Activated naive CD8-positive, alpha-beta T cell treated with anti-CD3 and anti-CD28 coated beads for 36 hours (primary cell): ENCODE measurements at regions not wholly inside any gene's neighbourhood (a gene's known extent, or its start where the extent isn't known, plus 50 kb on each side); places are given as distances from the start of the nearest gene placed in this dataset.

Source experiments
- DNase-seq: peaks from one replicate; pipeline ENCODE4 v3.0.0; 2021
- H3K27ac Mint-ChIP-seq: one replicate; pipeline ENCODE4 v1.8.0; 2022; ENCODE audit warnings: mild to moderate bottlenecking, moderate library complexity, mixed read lengths
- H3K27me3 Mint-ChIP-seq: one replicate; pipeline ENCODE4 v1.8.0; 2022; ENCODE audit warnings: mild to moderate bottlenecking, mixed read lengths
- H3K36me3 Mint-ChIP-seq: one replicate; pipeline ENCODE4 v1.8.0; 2021; ENCODE audit warnings: mild to moderate bottlenecking, mixed read lengths
- H3K4me1 Mint-ChIP-seq: one replicate; pipeline ENCODE4 v1.8.0; 2021; ENCODE audit warnings: mixed read lengths
- H3K4me3 Mint-ChIP-seq: one replicate; pipeline ENCODE4 v1.8.0; 2022; ENCODE audit warnings: mild to moderate bottlenecking, moderate library complexity, mixed read lengths
- H3K9me3 Mint-ChIP-seq: one replicate; pipeline ENCODE4 v1.8.0; 2022; ENCODE audit warnings: mixed read lengths

DNA sequence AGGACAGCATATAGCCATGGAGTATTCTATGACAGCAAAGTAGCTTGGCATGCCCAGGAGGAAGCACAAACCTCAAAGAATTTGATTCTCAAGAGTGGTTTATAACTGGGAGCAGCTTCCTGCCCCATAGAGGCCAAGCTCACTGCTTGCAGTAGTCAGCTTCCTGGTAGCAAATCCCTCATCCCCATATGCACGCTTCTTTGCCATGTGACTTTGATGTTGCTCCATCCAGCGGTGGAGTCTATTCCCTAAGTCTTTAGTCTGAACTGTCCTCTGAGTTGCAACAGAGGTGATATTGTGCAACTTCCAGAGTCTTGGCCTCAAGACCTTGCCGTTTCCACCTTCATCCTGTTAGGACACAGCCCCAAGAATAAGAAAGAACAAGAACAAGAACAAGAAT is 996.8 kb upstream of the TMEM132C start:
- Mint-ChIP-seq H3K4me1 (no peaks in the 10 kb centered on the region), H3K9me3 (no peaks in the 10 kb centered on the region), H3K4me3 (no peak overlapping the region), H3K36me3 (no peaks in the 10 kb centered on the region), H3K27ac (no peak overlapping the region), H3K27me3 (peaks cover 9% of the 10 kb centered on the region)
- no peak for DNase-seq

DNA sequence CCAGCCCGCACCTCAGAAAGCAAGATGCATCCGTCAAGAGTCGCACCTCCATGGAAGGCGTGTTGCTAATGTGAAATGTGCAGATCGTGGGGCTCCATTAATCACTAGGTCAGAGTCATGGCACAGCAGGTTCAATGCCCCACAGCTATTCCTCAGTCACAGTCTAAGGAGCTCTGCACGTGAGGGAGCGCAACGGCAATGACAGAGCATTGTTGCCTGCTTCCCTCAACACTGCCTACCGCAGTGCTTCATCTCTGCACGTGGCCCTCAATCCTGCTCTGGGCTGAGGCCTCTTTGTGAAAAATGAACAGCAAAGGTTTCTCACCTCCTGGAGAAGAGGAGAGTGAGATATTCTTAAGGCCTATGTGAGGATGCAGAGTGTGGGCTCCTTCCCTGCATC is 995.2 kb upstream of the TMEM132C start:
- no peaks in the 10 kb centered on the region for H3K4me1 Mint-ChIP-seq
- H3K27me3 Mint-ChIP-seq: peaks cover 9% of the 10 kb centered on the region
- no peaks in the 10 kb centered on the region for H3K9me3 Mint-ChIP-seq
- no peak overlapping the region for H3K4me3 Mint-ChIP-seq
- H3K36me3 Mint-ChIP-seq: no peaks in the 10 kb centered on the region
- no peak for DNase-seq
- no peak overlapping the region for H3K27ac Mint-ChIP-seq

DNA sequence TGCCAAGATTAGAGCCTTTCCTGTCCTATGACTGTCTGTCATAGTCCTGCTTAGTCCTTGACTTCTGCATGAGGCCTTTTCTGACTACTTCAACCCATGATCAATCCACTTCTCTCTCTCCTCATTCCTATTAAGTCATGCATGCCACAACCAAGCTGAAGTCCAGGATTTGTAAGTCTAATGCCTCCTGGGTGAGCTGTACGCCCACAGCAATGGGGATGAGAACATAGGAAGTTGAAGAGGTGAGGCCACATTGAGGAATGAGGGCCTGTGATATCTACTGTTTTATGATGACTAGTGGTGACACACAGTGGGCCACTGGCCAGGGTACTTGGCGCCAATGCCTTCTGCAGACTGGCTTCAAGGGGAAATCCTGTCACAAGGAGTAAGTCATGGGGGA is 994.1 kb upstream of the TMEM132C start:
- Mint-ChIP-seq H3K4me3 (no peak overlapping the region), H3K36me3 (no peaks in the 10 kb centered on the region)

DNA sequence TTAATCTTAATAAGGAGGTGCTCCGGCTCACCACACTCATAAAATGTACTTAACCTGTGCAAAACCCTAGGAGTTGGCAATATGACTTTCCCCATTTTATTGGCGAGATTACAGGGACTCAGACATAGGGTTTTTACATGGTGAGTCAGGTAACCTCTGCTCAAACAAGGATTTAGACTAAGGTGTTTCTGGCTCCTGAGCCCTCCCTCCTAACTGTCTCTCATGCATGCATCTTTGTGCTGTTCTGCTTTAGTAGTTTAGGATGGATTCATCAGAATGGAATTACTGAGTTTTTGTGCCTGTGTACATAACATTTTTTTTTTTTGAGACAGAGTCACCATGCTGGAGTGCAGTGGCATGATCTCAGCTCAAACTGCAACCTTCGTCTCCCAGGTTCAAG is 993.3 kb upstream of the TMEM132C start:
- H3K4me3 Mint-ChIP-seq: no peak overlapping the region
- H3K4me1 Mint-ChIP-seq: peaks cover 4% of the 10 kb centered on the region

More for the DNA sequence above, 994.1 kb upstream of the TMEM132C start:
- H3K27ac Mint-ChIP-seq: no peak overlapping the region
- peaks cover 12% of the 10 kb centered on the region for H3K27me3 Mint-ChIP-seq
- DNase-seq: no peak
- peaks cover 1% of the 10 kb centered on the region for H3K4me1 Mint-ChIP-seq
- H3K9me3 Mint-ChIP-seq: no peaks in the 10 kb centered on the region

GRCh38 chr12:127275416-127275815 is 991.6 kb upstream of the TMEM132C start:
- no peak overlapping the region for H3K27ac Mint-ChIP-seq
- H3K4me1 Mint-ChIP-seq: peaks cover 4% of the 10 kb centered on the region
- no peak overlapping the region for H3K4me3 Mint-ChIP-seq
- H3K27me3 Mint-ChIP-seq: peaks cover 33% of the 10 kb centered on the region
- no peaks in the 10 kb centered on the region for H3K36me3 Mint-ChIP-seq
- no peaks in the 10 kb centered on the region for H3K9me3 Mint-ChIP-seq
- no peak for DNase-seq

More for the DNA sequence above, 993.3 kb upstream of the TMEM132C start:
- Mint-ChIP-seq H3K36me3 (no peaks in the 10 kb centered on the region), H3K27me3 (peaks cover 20% of the 10 kb centered on the region), H3K9me3 (no peaks in the 10 kb centered on the region), H3K27ac (no peak overlapping the region)
- no peak for DNase-seq

DNA sequence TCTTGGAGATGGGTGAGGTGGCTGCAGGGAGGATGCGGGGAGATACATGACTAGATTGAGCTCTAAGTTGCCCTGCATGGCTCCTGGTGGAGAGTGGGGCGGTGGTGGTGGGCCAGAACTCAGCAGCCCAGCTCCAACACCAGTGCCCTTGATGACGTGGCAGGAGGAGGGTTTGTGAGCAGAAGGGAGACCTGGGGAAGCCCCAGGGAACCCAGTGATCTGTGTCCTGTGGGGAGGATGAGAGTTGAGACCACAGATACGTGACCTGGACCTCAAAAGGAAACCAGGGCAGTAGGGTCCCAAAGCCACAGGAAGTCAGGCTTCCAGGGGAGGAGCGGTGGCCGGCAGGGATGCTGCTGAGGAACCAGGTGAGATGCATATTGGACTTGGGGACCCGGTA is 989.1 kb upstream of the TMEM132C start:
- no peak for DNase-seq
- Mint-ChIP-seq H3K9me3 (no peaks in the 10 kb centered on the region), H3K27ac (no peak overlapping the region), H3K4me1 (peaks cover 5% of the 10 kb centered on the region), H3K4me3 (no peak overlapping the region), H3K27me3 (peaks cover 40% of the 10 kb centered on the region), H3K36me3 (no peaks in the 10 kb centered on the region)

- H3K4me1 Mint-ChIP-seq: peaks cover 5% of the 10 kb centered on the region
- H3K36me3 Mint-ChIP-seq: no peaks in the 10 kb centered on the region
These were observed 988.6 kb upstream of the TMEM132C start for GRCh38 chr12:127278351-127278750.

DNA sequence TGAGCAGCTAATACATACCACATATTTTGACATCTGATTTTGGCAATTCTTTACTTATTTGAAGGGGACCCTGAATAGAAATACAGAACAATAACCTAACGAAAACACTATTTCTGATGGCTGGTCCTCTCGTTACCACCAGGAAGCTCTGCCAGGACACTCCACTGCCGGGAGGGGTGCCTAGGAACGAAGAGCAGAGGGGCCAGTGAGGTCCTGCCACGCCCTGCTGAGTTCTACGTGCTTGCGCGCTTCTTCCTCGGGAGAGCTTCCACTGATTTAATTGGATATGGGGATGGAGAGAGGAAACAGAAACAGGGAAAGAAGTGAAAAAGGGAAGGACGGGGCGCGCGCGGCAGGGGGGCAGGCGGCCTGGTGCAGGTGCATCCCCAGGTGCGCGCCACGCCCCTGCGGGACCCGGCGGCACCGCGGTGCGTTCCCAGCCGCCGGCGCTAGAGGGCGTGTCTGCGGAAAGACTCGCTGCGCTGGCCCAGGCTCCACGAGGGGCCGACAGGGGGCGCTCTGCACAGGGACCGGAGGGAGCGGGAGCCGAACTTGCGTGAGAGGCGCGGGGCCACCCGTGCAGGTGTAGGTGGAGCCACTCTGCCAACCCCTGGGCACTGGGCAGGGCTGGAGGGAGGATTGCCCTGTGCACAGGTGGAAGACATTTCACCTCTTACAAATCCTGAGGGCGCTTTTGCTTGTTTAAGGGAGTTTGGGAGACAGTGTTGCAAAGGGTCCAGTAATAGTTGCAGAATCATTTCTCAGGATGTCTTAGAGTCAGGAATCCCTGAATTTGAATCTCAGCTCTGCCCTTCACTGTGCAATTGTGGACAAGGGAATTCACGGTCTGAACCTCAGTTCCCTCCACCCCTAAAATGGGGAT is 986.3 kb upstream of the TMEM132C start:
- Mint-ChIP-seq H3K4me3 (no peak overlapping the region), H3K27me3 (peaks cover 36% of the 10 kb centered on the region), H3K9me3 (no peaks in the 10 kb centered on the region), H3K27ac (no peak overlapping the region), H3K36me3 (no peaks in the 10 kb centered on the region), H3K4me1 (peaks cover 7% of the 10 kb centered on the region)
- DNase-seq: peak; percentile 76

More at GRCh38 chr12:127278351-127278750, 988.6 kb upstream of the TMEM132C start:
- Mint-ChIP-seq H3K9me3 (no peaks in the 10 kb centered on the region), H3K27ac (no peak overlapping the region), H3K27me3 (peaks cover 40% of the 10 kb centered on the region), H3K4me3 (no peak overlapping the region)
- no peak for DNase-seq

GRCh38 chr12:127282786-127283565 is 984.0 kb upstream of the TMEM132C start:
- H3K4me1 Mint-ChIP-seq: peaks cover 5% of the 10 kb centered on the region
- H3K36me3 Mint-ChIP-seq: no peaks in the 10 kb centered on the region
- H3K4me3 Mint-ChIP-seq: no peak overlapping the region
- no peak overlapping the region for H3K27ac Mint-ChIP-seq
- H3K27me3 Mint-ChIP-seq: peaks cover 27% of the 10 kb centered on the region
- no peaks in the 10 kb centered on the region for H3K9me3 Mint-ChIP-seq
- DNase-seq: no peak

GRCh38 chr12:127284021-127284420 is 982.9 kb upstream of the TMEM132C start:
- Mint-ChIP-seq H3K4me1 (peaks cover 3% of the 10 kb centered on the region), H3K9me3 (no peaks in the 10 kb centered on the region)

DNA sequence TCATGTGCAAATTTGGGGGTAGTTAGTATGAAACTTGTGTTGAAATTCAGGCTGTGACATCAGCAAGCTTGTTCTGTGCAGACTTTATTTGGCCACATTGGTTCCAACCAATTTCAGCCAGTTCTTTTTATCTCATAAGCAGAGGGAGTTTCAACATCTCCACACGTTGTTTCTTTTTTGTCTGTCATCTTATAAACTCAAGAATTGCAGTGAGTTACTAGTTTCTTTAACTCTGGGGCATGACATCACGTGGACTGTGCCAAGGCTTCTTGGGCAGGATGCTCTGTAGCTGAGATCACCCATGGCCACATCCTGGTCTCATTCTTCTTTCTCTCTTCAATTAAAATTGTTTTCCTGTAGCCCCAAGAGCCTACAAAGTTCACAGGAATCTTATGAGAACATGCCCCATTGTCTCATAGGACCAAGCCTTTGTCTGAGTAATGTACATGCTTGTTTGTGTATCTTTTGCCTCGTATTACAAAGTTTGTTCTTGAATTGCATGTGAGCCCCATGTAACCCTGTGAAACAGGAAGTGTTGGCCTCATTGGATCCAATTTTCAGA is 982.0 kb upstream of the TMEM132C start:
- Mint-ChIP-seq H3K4me1 (peaks cover 3% of the 10 kb centered on the region), H3K36me3 (no peaks in the 10 kb centered on the region), H3K27ac (no peak overlapping the region), H3K9me3 (no peaks in the 10 kb centered on the region), H3K27me3 (peaks cover 11% of the 10 kb centered on the region), H3K4me3 (no peak overlapping the region)
- DNase-seq: no peak

More at GRCh38 chr12:127284021-127284420, 982.9 kb upstream of the TMEM132C start:
- Mint-ChIP-seq H3K27me3 (peaks cover 19% of the 10 kb centered on the region), H3K4me3 (no peak overlapping the region), H3K36me3 (no peaks in the 10 kb centered on the region), H3K27ac (no peak overlapping the region)
- no peak for DNase-seq

DNA sequence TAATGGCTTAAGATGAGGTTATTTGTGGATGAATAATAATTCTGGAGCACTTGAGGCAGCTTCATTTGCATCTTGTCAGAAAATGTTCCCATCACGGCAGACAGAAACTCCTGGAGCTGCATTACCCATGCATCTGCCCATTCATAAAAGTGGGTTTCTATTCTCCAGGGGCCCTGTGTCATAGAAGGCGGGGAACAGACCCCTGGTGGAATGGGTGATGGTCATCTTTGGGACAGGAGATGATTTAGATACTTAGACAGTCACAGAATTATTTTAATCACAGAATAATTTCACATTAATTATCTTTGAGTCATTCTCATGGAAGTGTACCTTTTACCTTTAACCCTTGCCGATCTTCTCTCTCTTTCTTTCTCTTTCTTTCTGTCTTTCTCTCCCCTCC is 980.7 kb upstream of the TMEM132C start:
- peaks cover 4% of the 10 kb centered on the region for H3K27me3 Mint-ChIP-seq
- no peaks in the 10 kb centered on the region for H3K36me3 Mint-ChIP-seq
- peaks cover 2% of the 10 kb centered on the region for H3K4me1 Mint-ChIP-seq
- no peak for DNase-seq
- H3K4me3 Mint-ChIP-seq: no peak overlapping the region
- H3K27ac Mint-ChIP-seq: no peak overlapping the region
- no peaks in the 10 kb centered on the region for H3K9me3 Mint-ChIP-seq

DNA sequence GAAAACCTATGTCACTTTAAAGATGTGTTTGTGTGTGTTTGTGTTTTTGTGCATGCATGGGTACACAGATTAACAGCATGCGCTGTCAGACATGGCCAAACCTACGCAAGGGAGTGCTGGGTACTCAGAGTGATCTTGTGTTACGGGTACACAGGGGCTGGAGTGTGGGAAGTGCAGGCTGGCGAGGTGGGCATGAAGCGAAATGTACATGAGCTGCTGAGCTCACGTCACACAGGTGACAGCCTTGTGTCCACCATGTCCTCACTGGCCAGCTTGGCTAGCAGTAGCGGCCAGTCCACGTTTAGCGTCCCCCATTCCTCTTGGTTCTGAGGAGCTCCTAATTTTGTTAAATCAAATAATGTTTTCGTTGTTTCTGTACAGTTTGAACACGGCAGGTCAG is 979.7 kb upstream of the TMEM132C start:
- Mint-ChIP-seq H3K4me1 (peaks cover 2% of the 10 kb centered on the region), H3K9me3 (no peaks in the 10 kb centered on the region), H3K4me3 (no peak overlapping the region), H3K36me3 (no peaks in the 10 kb centered on the region), H3K27ac (no peak overlapping the region), H3K27me3 (peaks cover 3% of the 10 kb centered on the region)
- DNase-seq: no peak

- no peak overlapping the region for H3K27ac Mint-ChIP-seq
- no peaks in the 10 kb centered on the region for H3K4me1 Mint-ChIP-seq
- H3K36me3 Mint-ChIP-seq: no peaks in the 10 kb centered on the region
- H3K4me3 Mint-ChIP-seq: no peak overlapping the region
- H3K27me3 Mint-ChIP-seq: peaks cover 4% of the 10 kb centered on the region
- H3K9me3 Mint-ChIP-seq: no peaks in the 10 kb centered on the region
- DNase-seq: no peak
These were observed 976.7 kb upstream of the TMEM132C start for GRCh38 chr12:127290251-127290650.

DNA sequence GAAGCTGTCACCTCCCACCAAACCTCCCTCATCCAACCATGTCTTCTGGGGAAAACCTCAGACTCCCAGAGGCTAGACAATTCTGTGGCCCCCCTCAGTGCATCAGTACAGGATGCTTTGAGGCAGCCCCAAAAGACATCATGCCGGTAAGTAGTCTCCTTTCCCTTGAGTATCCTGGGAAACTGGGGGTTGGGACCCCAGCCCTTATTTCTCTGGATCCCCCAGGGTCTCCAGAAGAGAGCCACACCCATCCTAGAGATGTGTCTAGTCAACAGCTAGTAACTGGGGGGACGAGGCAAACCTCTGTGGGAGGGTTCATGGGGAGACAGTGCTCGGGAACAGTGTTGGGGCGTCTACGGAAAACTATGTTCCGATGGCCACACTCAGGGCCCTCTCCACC is 974.2 kb upstream of the TMEM132C start:
- H3K27ac Mint-ChIP-seq: no peak overlapping the region
- DNase-seq: no peak
- peaks cover 4% of the 10 kb centered on the region for H3K27me3 Mint-ChIP-seq
- H3K4me1 Mint-ChIP-seq: no peaks in the 10 kb centered on the region
- no peaks in the 10 kb centered on the region for H3K36me3 Mint-ChIP-seq
- H3K4me3 Mint-ChIP-seq: no peak overlapping the region
- no peaks in the 10 kb centered on the region for H3K9me3 Mint-ChIP-seq
